Activated CD4-positive, alpha-beta T cell treated with anti-CD3 and anti-CD28 coated beads for 4 hours (primary cell): ENCODE measurements at regions not wholly inside any gene's neighbourhood (a gene's known extent, or its start where the extent isn't known, plus 50 kb on each side); places are given as distances from the start of the nearest gene placed in this dataset.
"Not testable (repeated sequence)": the region's sequence is repeated elsewhere in the genome, so short reads cannot be mapped to it uniquely, and the experiment has no call there.

Source experiments
- DNase-seq, 2 donors: peaks; one replicate each; pipeline ENCODE4 v3.0.0-alpha.2; 2020

GRCh38 chr3:6392123-6392522, 468.8 kb upstream of the GRM7 start:
- no peak for DNase-seq

GRCh38 chr3:6394944-6395343, 466.0 kb upstream of the GRM7 start:
- DNase-seq: no peak

- no peak for DNase-seq
Measured at GRCh38 chr3:6396631-6397030, 464.3 kb upstream of the GRM7 start.

GRCh38 chr3:6402666-6403065, 458.2 kb upstream of the GRM7 start:
- DNase-seq: not testable (repeated sequence)

- not testable (repeated sequence) for DNase-seq
Measured at GRCh38 chr3:6406923-6407322, 454.0 kb upstream of the GRM7 start.

GRCh38 chr3:6416049-6416661, 444.8 kb upstream of the GRM7 start:
- no peak for DNase-seq

GRCh38 chr3:6417174-6417573, 443.7 kb upstream of the GRM7 start:
- no peak for DNase-seq

- DNase-seq: no peak
Measured at GRCh38 chr3:6418485-6418884, 442.4 kb upstream of the GRM7 start.

GRCh38 chr3:6421666-6422445, 439.1 kb upstream of the GRM7 start:
- DNase-seq: no peak

- no peak for DNase-seq
Measured at GRCh38 chr3:6425289-6425820, 435.6 kb upstream of the GRM7 start.

GRCh38 chr3:6428276-6428675, 432.6 kb upstream of the GRM7 start:
- DNase-seq: not testable (repeated sequence)

- no peak for DNase-seq
Measured at GRCh38 chr3:6435951-6436350, 425.0 kb upstream of the GRM7 start.

- DNase-seq: no peak
Measured at GRCh38 chr3:6437631-6438030, 423.3 kb upstream of the GRM7 start.

GRCh38 chr3:6438031-6438430, 422.9 kb upstream of the GRM7 start:
- no peak for DNase-seq

- no peak for DNase-seq
Measured at GRCh38 chr3:6439226-6439625, 421.7 kb upstream of the GRM7 start.

GRCh38 chr3:6439824-6440223, 421.1 kb upstream of the GRM7 start:
- DNase-seq: no peak

- DNase-seq: no peak
Measured at GRCh38 chr3:6444888-6445658, 415.8 kb upstream of the GRM7 start.

- no peak for DNase-seq
Measured at GRCh38 chr3:6447166-6447801, 413.6 kb upstream of the GRM7 start.

- no peak for DNase-seq
Measured at GRCh38 chr3:6448011-6448410, 412.9 kb upstream of the GRM7 start.

GRCh38 chr3:6449099-6449498, 411.8 kb upstream of the GRM7 start:
- DNase-seq: no peak

GRCh38 chr3:6452974-6453373, 407.9 kb upstream of the GRM7 start:
- no peak for DNase-seq

- DNase-seq: no peak
Measured at GRCh38 chr3:6455031-6455430, 405.9 kb upstream of the GRM7 start.

- no peak for DNase-seq
Measured at GRCh38 chr3:6467186-6467585, 393.7 kb upstream of the GRM7 start.
